ENCODE measurements at regions not wholly inside any gene's neighbourhood (a gene's known extent, or its start where the extent isn't known, plus 50 kb on each side); places are given as distances from the start of the nearest gene placed in this dataset.

DNA sequence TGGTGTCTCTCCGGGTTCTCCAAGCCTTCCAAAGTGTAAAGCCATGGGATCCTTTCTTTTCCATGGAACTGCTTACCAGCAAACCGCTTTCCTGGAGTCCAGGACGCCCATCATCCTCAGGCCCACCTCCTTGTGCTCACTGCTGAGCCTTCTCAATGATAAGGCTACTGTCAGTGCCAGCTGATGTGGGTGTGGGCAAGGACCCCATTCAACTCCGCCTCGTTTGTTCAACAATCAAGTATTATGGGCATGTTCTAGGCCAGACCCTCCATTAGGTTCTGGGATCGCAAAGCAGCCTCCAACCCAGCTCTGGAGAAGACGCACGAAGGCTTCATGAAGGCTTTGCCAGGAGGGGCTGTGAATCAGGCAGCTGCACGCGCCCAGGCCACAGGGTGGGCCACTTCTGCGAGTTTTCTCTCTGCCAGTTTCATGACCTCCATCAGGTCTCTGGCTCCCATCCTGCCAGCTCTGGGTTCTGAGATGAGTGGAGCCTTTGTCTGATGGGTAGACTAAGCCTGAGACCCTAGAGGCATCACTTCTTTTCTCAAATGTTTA lies 177.1 kb downstream of the MRPL14 start:
- no peak for DNase-seq (ENCODE audit: low spot score)
- TF ChIP-seq, protein P1, sequence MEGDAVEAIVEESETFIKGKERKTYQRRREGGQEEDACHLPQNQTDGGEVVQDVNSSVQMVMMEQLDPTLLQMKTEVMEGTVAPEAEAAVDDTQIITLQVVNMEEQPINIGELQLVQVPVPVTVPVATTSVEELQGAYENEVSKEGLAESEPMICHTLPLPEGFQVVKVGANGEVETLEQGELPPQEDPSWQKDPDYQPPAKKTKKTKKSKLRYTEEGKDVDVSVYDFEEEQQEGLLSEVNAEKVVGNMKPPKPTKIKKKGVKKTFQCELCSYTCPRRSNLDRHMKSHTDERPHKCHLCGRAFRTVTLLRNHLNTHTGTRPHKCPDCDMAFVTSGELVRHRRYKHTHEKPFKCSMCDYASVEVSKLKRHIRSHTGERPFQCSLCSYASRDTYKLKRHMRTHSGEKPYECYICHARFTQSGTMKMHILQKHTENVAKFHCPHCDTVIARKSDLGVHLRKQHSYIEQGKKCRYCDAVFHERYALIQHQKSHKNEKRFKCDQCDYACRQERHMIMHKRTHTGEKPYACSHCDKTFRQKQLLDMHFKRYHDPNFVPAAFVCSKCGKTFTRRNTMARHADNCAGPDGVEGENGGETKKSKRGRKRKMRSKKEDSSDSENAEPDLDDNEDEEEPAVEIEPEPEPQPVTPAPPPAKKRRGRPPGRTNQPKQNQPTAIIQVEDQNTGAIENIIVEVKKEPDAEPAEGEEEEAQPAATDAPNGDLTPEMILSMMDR (IDR thresholded peaks at IDR 0.05) = no peak
- Histone ChIP-seq H3K27ac (no peak overlapping the region), H3K4me3 (no peak overlapping the region)

DNA sequence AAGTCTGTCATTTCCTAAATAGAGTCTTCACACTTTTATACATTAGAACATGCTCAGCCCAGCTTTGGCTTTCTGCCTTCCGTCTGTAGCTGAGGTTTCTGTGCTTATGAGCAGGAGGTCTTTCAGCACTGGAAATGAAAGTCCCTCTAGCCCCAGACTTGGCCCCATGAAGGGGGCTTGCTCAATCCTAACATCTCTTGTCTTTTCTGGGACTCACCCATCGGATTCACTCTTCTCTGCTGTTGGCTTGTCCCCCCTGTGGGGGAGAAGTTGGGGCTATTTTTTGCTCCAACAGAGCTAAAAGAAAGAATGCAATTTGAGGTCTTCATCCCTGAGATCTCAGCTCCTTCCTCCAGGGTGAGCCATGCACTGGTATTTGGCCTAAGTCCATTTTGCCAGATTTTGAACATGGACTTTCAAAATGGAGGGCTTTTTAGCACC lies 177.7 kb downstream of the MRPL14 start:
- Histone ChIP-seq H3K4me3 (no peak overlapping the region), H3K27ac (no peak overlapping the region)
- TF ChIP-seq, protein P1 (IDR thresholded peaks at IDR 0.05) = no peak
- no peak for DNase-seq (ENCODE audit: low spot score)

DNA sequence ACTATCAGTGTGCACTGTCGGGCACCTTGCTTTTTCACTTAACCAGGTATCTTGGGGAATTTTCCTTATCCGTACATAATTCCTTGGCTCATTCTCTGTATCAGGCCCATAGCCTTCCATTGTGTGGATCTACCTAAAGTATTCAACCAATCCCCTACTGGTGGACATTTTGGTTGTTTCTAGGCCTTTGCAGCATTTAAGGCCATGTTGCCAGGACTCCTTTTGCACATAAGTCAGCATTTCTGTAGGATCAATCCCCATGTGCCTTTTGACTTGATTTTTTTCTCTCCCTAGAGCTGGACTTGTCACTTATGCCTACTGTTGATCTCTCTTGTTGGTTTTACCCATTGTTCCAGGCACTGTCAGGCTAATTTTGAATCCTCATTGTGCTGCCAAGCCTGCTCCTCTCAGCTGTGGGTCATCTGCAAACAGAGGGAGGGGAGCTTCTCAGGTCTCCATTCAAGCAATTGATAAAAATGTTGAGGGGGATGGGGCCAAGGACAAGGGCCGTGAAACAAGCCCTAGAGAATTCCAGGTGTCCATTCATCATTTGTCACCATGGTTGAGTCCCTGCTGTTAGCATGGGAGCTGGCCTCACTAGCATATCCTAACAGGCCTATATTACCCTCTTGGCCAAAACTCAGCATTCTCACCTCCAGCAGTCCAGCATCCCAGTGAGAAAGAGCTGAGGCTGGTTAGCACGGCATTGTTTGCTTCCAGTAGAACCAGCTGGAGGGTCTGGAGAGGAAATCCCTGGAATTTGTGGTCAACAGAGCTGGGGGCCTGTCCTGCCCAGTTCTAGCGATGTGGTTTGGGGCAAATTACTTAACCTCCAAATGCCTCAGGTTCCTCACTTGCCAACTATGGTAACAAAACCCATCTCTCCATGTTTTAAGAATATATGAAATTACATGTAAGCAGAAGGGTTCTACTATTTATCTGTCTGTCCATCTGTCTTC lies 178.4 kb downstream of the MRPL14 start:
- DNase-seq (ENCODE audit: low spot score) = peak; percentile 50
- no peak overlapping the region for H3K4me3 ChIP-seq
- TF ChIP-seq, protein P1 (IDR thresholded peaks at IDR 0.05) = no peak
- H3K27ac ChIP-seq = no peak overlapping the region

DNA sequence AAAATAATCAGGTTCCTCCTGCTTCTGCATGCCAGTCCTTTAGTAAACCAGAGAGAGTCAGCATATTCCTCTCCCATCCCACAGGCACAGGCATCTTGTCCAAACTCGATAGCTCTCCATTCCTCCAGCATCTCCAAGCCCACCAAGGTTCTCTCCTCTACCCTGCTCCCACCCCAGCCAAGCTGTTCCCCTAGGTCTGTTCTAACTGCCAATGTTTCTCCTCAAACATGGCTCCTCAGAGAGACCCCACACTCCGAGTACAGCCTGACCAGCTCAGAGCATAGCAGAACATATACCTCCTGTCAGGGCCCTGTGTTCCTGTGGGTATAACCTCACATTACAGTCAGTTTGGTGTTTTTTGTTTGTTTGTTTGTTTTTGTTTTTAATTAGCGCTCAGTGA lies 177.8 kb downstream of the VEGFA start:
- DNase-seq (ENCODE audit: low spot score) = no peak
- Histone ChIP-seq H3K4me3 (no peak overlapping the region), H3K27ac (no peak overlapping the region)
- TF ChIP-seq, protein P1 (IDR thresholded peaks at IDR 0.05) = no peak

DNA sequence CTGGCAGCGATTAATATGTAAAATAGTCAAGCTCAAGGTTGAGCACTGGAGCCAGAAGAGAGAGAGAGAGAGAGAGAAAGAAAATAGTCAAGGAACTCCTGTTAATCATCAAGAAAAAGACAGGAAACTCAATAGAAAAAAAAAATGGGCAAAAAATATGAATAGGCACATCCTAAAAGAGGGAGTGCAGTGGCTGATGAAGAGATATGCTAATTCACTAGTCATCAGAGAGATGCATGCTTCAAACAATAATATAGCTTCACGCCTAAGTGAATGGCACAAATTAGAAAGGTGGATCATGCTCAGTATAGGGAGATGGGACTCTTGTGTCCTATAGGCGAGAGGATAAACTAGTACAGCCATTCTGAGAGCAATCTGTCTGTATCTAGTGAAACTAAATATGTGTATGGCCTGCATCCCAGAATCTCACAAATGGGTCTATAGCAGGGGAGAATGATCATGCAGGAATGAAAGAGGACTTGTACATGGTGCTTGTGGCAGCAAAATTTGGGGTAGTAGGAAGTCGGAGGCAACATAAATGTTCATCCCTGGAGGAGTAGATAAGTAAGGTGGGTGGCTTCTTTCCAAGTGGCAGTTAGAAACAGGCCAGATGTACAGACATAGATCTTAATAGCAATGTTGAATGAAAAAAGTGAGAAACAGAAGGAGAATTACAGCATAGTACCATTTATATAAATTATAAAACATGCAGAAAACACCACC lies 176.8 kb downstream of the VEGFA start:
- DNase-seq (ENCODE audit: low spot score) = no peak
- Histone ChIP-seq H3K4me3 (no peak overlapping the region), H3K27ac (no peak overlapping the region)
- TF ChIP-seq, protein P1 (IDR thresholded peaks at IDR 0.05) = no peak

DNA sequence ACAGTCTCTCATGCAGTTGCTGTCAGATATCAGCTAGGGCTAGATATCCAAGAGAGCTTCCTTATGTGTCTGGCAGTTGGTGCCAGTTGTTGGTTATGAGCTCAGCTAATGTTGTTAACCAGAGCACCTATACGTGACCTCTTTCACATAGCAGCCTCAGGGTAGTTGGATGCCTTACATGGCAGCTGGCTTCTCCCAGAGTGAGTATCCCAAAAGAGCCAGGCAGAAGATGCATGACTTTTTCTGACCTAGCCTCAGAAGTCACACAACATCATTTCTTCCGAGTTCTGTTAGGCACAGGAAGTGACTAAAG lies 175.7 kb downstream of the VEGFA start:
- Histone ChIP-seq H3K4me3 (no peak overlapping the region), H3K27ac (no peak overlapping the region)
- DNase-seq (ENCODE audit: low spot score) = no peak
- TF ChIP-seq, protein P1 (IDR thresholded peaks at IDR 0.05) = no peak

Data from coronary artery (tissue), 2 donors.